ENCODE measurements at regions not wholly inside any gene's neighbourhood (a gene's known extent, or its start where the extent isn't known, plus 50 kb on each side); places are given as distances from the start of the nearest gene placed in this dataset.

GRCh38 chrX:52277666-52278065, 91.2 kb upstream of the XAGE2 start:
- TF ChIP-seq CTCF (IDR thresholded peaks at IDR 0.05) (no peak), POLR2A (IDR thresholded peaks at IDR 0.05) (no peak)
